ENCODE measurements at regions not wholly inside any gene's neighbourhood (a gene's known extent, or its start where the extent isn't known, plus 50 kb on each side); places are given as distances from the start of the nearest gene placed in this dataset.

DNA sequence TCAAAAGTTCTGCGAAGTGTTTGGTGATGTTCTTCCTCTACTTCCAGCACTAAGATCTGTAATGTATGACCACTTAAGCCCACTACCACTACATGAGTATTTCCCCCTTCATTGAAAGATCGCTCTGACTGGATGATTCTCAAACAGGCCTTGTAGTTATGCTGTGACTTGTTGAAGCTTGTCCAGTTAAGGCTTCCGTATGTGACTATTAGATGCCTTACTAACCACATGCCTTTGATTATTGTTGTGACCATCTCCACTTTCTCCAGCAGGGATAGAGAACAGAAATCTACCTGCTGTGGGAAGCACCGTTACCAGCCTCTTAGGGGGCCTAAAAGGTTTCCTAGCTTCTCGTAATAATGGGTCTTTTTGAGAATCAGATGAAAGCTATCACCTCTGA, 81.1 kb downstream of the NOC3L start:
- no peaks in the 10 kb centered on the region for H3K27me3 ChIP-seq (ENCODE audit: control insufficient read depth in 1 of 2, insufficient read depth in 2 of 2, low read length in 2 of 2)
- H3K4me3 ChIP-seq (ENCODE audit: low read depth in 1 of 2, low read length in 2 of 2), result no peak overlapping the region
- H3K9me3 ChIP-seq (ENCODE audit: control insufficient read depth in 2 of 2, insufficient read depth in 1 of 2, low read depth in 1 of 2, low read length in 1 of 2), result no peaks in the 10 kb centered on the region
- H3K4me1 ChIP-seq (ENCODE audit: control insufficient read depth in 2 of 2, insufficient read depth in 2 of 2, low read length in 1 of 2), result peaks cover 0 to 2% of the 10 kb centered on the region in 2 donors
- H3K36me3 ChIP-seq (ENCODE audit: control insufficient read depth in 2 of 2, insufficient read depth in 2 of 2, low read length in 1 of 2), result no peaks in the 10 kb centered on the region
- H3K27ac ChIP-seq (ENCODE audit: low read depth in 2 of 2, low read length in 1 of 2), result no peak overlapping the region
- WGBS, 2 donors, result 71 to 84% methylated on average over 5 of the region's 5 CpGs

DNA sequence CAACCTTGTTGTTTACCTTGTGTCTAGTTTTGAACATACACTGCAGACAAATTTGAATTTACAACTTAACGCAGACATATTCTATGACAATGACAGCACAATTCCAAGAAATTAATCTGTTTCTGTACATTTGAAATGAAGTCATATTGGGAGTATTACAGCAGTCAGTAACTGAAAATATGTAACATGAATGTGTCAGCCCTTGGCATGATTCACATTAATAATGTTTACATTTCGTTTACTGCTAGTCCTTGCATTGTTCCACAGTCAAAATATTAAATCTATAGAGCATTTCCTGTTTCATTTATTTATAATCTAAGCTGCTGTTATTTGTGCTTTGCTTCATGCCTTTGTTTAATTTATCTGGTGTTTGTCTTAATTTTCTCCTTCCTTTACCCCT, 80.4 kb downstream of the NOC3L start:
- no peaks in the 10 kb centered on the region for H3K36me3 ChIP-seq (ENCODE audit: control insufficient read depth in 2 of 2, insufficient read depth in 2 of 2, low read length in 1 of 2)
- H3K27ac ChIP-seq (ENCODE audit: low read depth in 2 of 2, low read length in 1 of 2), result no peak overlapping the region
- H3K9me3 ChIP-seq (ENCODE audit: control insufficient read depth in 2 of 2, insufficient read depth in 1 of 2, low read depth in 1 of 2, low read length in 1 of 2), result no peaks in the 10 kb centered on the region
- H3K4me3 ChIP-seq (ENCODE audit: low read depth in 1 of 2, low read length in 2 of 2), result no peak overlapping the region
- H3K4me1 ChIP-seq (ENCODE audit: control insufficient read depth in 2 of 2, insufficient read depth in 2 of 2, low read length in 1 of 2), result peaks cover 0 to 1% of the 10 kb centered on the region in 2 donors
- H3K27me3 ChIP-seq (ENCODE audit: control insufficient read depth in 1 of 2, insufficient read depth in 2 of 2, low read length in 2 of 2), result no peaks in the 10 kb centered on the region
- 64 to 67% methylated on average over 2 of the region's 2 CpGs for WGBS, 2 donors

All from esophagus (tissue), 2 donors.